GM12878 (cell line): ENCODE measurements at regions not wholly inside any gene's neighbourhood (a gene's known extent, or its start where the extent isn't known, plus 50 kb on each side); places are given as distances from the start of the nearest gene placed in this dataset.

Experiments
- ATAC-seq: fragments of 200-7000 bp; cut with Tn5 transposase; 3 replicates; pipeline ENCODE4 v1.9.1; 2020; ENCODE audit warnings: mild to moderate bottlenecking, moderate library complexity
- BruUV-seq: library from RNA; stranded (reverse); fragments of 400-500 nt; replicated peaks from 2 replicates; lab custom pipeline; 2021; lab: Mats Ljungman, UMichigan
- CTCF ChIA-PET: fragments of 300-600 bp; sonication (Branson Sonifier 250); formaldehyde crosslinking; extraction: SDS; loops from one replicate; lab custom pipeline; 2021; ENCODE audit warnings: inconsistent platforms; lab: Yijun Ruan, JAX
- POLR2A ChIA-PET: fragments of 350-600 bp; formaldehyde crosslinking; extraction: SDS; loops from one replicate; lab custom pipeline; 2021; ENCODE audit warnings: inconsistent platforms; lab: Charles Lee
- RAD21 ChIA-PET: fragments of 300-600 bp; sonication (Branson Sonifier 250); formaldehyde crosslinking; loops from one replicate; lab custom pipeline; 2023; ENCODE audit warnings: antibody characterized with exemption; ENCODE audit not compliant: unreplicated experiment; lab: Charles Lee
- SMC1A ChIA-PET: fragments of 300-600 bp; sonication (Branson Sonifier 250); formaldehyde crosslinking; loops from one replicate; lab custom pipeline; 2023; ENCODE audit not compliant: unreplicated experiment, uncharacterized antibody; lab: Charles Lee
- DNase-seq: peaks from one replicate; pipeline ENCODE4 v3.0.0-alpha.2; 2011; ENCODE audit warnings: low read depth, low spot score
- FAIRE-seq: peaks from 3 replicates; lab custom pipeline; 2011; peaks lifted over from hg19 to GRCh38; lab: Jason Lieb, UNC
- H2AFZ ChIP-seq: 2 replicates; pipeline ENCODE4 v1.6.0; 2011; ENCODE audit warnings: low read depth, low read length, control low read depth; ENCODE audit not compliant: control insufficient read depth
- H3K27ac ChIP-seq: 2 replicates; pipeline ENCODE4 v1.5.1; 2011; ENCODE audit warnings: control low read depth; ENCODE audit not compliant: control insufficient read depth, insufficient read depth
- H3K27me3 ChIP-seq, 2 experiments: replicated peaks in 1 of 2; 2 replicates each; pipeline versions ENCODE4 v1.6.0 to v1.6.1; 2011; ENCODE audit warnings: low read length in 1 of 2; ENCODE audit not compliant: control insufficient read depth in 2 of 2, insufficient read depth in 2 of 2
- H3K36me3 ChIP-seq, 2 experiments: 2 replicates each; pipeline ENCODE4 v1.5.1; 2011; ENCODE audit warnings: low read length in 1 of 2; ENCODE audit not compliant: control insufficient read depth in 2 of 2, insufficient read depth in 2 of 2
- H3K4me1 ChIP-seq: 2 replicates; pipeline ENCODE4 v1.6.1; 2011; ENCODE audit warnings: mild to moderate bottlenecking, low read length, moderate library complexity, mixed read lengths; ENCODE audit not compliant: control insufficient read depth, insufficient read depth
- H3K4me2 ChIP-seq: 2 replicates; pipeline ENCODE4 v1.6.0; 2011; ENCODE audit warnings: control low read depth; ENCODE audit not compliant: control insufficient read depth, insufficient read depth
- H3K4me3 ChIP-seq: fragments of 200-600 bp; sonication (generic); 2 replicates; pipeline ENCODE4 v1.5.1; 2016
- H3K79me2 ChIP-seq: 2 replicates; pipeline ENCODE4 v1.6.0; 2011; ENCODE audit warnings: low read length; ENCODE audit not compliant: control insufficient read depth, insufficient read depth
- H3K9ac ChIP-seq: 2 replicates; pipeline ENCODE4 v1.8.0; 2011; ENCODE audit warnings: low read length, control low read depth, mixed read lengths; ENCODE audit not compliant: control insufficient read depth, insufficient read depth
- H3K9me3 ChIP-seq: replicated peaks from 3 replicates; pipeline ENCODE4 v1.5.1; 2011; ENCODE audit warnings: mild to moderate bottlenecking, low read length; ENCODE audit not compliant: control insufficient read depth, insufficient read depth
- H4K20me1 ChIP-seq: 2 replicates; pipeline ENCODE4 v1.6.0; 2011; ENCODE audit not compliant: control insufficient read depth, insufficient read depth
- FOXM1 ChIP-seq: IDR thresholded peaks from 2 replicates; pipeline ENCODE4 v1.6.1; 2012; ENCODE audit warnings: low read depth, mild to moderate bottlenecking, inconsistent platforms, low read length, moderate library complexity
- KAT2A ChIP-seq: conservative IDR thresholded peaks from 2 replicates; pipeline ENCODE4 v1.6.1; 2011; ENCODE audit warnings: low read depth, low read length; ENCODE audit not compliant: control insufficient read depth
- MEF2A ChIP-seq: IDR thresholded peaks from 2 replicates; pipeline ENCODE4 v1.6.1; 2011; ENCODE audit warnings: low read depth, mild to moderate bottlenecking, low read length, moderate library complexity; ENCODE audit not compliant: insufficient read depth
- RBBP5 ChIP-seq: fragments of 200-600 bp; sonication (generic); conservative IDR thresholded peaks from 2 replicates; pipeline ENCODE4 v1.6.1; 2016
- RUNX3 ChIP-seq: IDR thresholded peaks from 2 replicates; pipeline ENCODE4 v1.6.1; 2012; ENCODE audit warnings: low read length, inconsistent platforms
- SIN3A ChIP-seq: IDR thresholded peaks from 2 replicates; pipeline ENCODE4 v1.6.1; 2012; ENCODE audit warnings: low read depth, low read length, improper control_type of control experiment
- TCF12 ChIP-seq: IDR thresholded peaks from 2 replicates; pipeline ENCODE4 v1.6.1; 2011; ENCODE audit warnings: low read depth, mild to moderate bottlenecking, low read length
- ZNF622 ChIP-seq: fragments of 450-650 bp; IDR thresholded peaks from 2 replicates; pipeline ENCODE4 v1.6.1; 2017; ENCODE audit warnings: mild to moderate bottlenecking, inconsistent platforms
- WGBS: methylation state at CpG from one replicate; pipeline ENCODE4 v1.1.6; 2016; ENCODE audit warnings: low lambda C conversion rate; ENCODE audit not compliant: insufficient replicate concordance, insufficient coverage; ENCODE audit errors: missing lambda C conversion rate; 5-methylcytosine and 5-hydroxymethylcytosine counted together
- in situ Hi-C: fragments of 300-500 bp; cut with MboI; formaldehyde crosslinking; loops from 9 replicates; pipeline ENCODE4 v1.14.3; 2018; ENCODE audit warnings: mixed read lengths
- intact Hi-C: fragments of 100-400 bp; cut with micrococcal nuclease; formaldehyde crosslinking; loops from one replicate; pipeline ENCODE4 v1.14.2; 2022; ENCODE audit not compliant: unreplicated experiment
- TF ChIP-seq, protein P1 (sequence below): fragments of 150-350 bp; IDR thresholded peaks from 2 replicates; pipeline ENCODE4 v1.6.1; 2016; ENCODE audit warnings: low read depth, low read length
- TF ChIP-seq, protein P2 (sequence below): fragments of 450-650 bp; IDR thresholded peaks from 2 replicates; pipeline ENCODE4 v1.6.1; 2017; ENCODE audit warnings: mild to moderate bottlenecking, moderate library complexity

DNA sequence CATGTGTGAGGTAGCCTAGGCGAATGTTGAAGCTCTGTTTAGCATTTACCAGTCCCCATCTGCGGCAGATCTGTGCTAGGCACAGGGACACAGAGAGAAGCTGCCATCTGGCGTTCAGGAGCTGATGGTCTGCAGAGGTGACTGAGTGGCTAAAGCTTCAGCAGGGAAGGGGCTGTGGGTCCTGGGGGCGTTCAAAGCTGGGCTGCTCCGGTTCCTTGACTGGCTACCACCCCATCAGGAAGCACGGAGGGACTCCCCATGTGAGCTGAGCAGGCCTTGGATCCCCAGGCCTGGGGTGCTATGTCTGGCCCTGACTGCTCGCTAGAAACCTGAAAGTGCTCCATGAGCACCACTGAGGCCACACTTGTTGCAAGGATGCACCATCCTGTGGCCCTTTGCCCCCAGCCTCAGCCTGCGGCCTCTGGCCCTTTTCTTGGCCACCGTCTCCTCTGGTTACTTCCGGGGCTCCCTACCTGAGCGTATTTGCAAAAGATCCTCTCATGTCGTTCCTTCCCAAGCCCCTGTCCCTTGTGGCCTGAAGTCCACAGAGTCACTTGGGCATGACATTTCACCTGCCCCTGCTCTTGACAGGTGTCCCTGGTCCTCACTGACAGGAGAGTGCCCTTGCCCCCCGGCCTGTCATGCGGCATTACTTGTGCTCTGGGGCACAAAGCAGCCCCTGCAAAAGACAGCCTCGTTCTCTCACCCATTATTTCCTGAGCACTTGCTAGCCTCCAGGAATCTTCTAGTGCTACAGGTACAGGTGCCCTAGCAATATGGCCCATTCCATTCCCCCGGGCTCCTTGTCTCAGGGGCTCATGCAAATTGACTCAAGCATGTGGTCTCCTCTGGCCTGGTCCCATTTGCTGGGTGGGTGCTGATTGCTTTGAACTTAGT lies 108.1 kb downstream of the GLRX3 start:
- no peak for FAIRE-seq
- H4K20me1 ChIP-seq, result no peaks in the 10 kb centered on the region
- no peaks in the 10 kb centered on the region for H3K9me3 ChIP-seq
- no peak for ATAC-seq
- H2AFZ ChIP-seq, result no peak overlapping the region
- in situ Hi-C loops, result no loop called here
- ChIA-PET RAD21 (no interaction called here), POLR2A (no interaction called here), CTCF (no interaction called here), SMC1A (no interaction called here)
- 26% methylated on average over 16 of the region's 16 CpGs for WGBS
- TF ChIP-seq TCF12 (no peak), SIN3A (no peak), ZNF622 (no peak)
- DNase-seq, result no peak
- intact Hi-C loops, result no loop called here
- BruUV-seq, result no TSS peak
- H3K9ac ChIP-seq, result no peak overlapping the region
- no peaks in the 10 kb centered on the region for H3K36me3 ChIP-seq
- no peaks in the 10 kb centered on the region for H3K27me3 ChIP-seq
- H3K4me1 ChIP-seq, result no peaks in the 10 kb centered on the region
- no peak overlapping the region for H3K27ac ChIP-seq
- no peak overlapping the region for H3K4me3 ChIP-seq
- no peaks in the 10 kb centered on the region for H3K79me2 ChIP-seq
- no peak overlapping the region for H3K4me2 ChIP-seq

DNA sequence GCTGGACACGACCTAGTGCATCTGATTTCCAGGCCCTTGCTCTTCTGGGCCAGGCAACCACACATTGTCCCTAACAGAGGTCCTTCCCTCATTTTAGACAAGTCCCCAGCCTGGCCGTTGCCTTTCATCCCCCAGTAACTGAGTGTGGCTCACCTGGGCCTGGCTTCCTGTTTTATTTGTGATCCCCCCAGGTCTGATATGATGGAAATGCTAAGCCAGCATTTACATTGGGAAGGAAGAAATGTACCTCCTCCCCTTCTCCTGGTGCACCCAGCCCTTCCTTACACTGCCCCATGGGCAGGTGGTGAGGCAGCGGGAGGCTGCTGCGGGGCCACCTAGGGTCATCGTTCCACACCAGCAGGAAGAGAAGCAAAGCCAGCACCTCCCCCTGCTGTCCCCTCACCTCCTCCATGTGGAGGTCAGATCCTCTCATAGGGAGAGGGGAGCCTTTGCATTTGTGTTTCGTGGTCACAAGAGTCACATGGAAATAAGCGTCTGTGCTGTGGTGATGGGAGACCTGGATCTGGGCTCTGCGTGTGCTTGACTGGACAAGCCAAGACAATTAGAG lies 108.8 kb downstream of the GLRX3 start:
- Histone ChIP-seq H3K27me3 (no peaks in the 10 kb centered on the region), H3K4me3 (no peak overlapping the region), H3K27ac (no peak overlapping the region), H3K36me3 (no peaks in the 10 kb centered on the region), H3K4me1 (no peaks in the 10 kb centered on the region), H2AFZ (no peak overlapping the region), H4K20me1 (no peaks in the 10 kb centered on the region), H3K4me2 (no peak overlapping the region), H3K9me3 (no peaks in the 10 kb centered on the region), H3K9ac (no peak overlapping the region), H3K79me2 (no peaks in the 10 kb centered on the region)
- intact Hi-C loops, result no loop called here
- POLR2A ChIA-PET, result no interaction called here
- no TSS peak for BruUV-seq
- WGBS, result 49% methylated on average over 8 of the region's 8 CpGs
- no peak for ATAC-seq
- SMC1A ChIA-PET, result no interaction called here
- CTCF ChIA-PET, result no interaction called here
- no peak for FAIRE-seq
- RAD21 ChIA-PET, result no interaction called here
- no peak for DNase-seq
- in situ Hi-C loops, result no loop called here
- TF ChIP-seq FOXM1 (no peak), RUNX3 (no peak), RBBP5 (no peak), KAT2A (no peak), MEF2A (no peak)
- TF ChIP-seq, protein P1, sequence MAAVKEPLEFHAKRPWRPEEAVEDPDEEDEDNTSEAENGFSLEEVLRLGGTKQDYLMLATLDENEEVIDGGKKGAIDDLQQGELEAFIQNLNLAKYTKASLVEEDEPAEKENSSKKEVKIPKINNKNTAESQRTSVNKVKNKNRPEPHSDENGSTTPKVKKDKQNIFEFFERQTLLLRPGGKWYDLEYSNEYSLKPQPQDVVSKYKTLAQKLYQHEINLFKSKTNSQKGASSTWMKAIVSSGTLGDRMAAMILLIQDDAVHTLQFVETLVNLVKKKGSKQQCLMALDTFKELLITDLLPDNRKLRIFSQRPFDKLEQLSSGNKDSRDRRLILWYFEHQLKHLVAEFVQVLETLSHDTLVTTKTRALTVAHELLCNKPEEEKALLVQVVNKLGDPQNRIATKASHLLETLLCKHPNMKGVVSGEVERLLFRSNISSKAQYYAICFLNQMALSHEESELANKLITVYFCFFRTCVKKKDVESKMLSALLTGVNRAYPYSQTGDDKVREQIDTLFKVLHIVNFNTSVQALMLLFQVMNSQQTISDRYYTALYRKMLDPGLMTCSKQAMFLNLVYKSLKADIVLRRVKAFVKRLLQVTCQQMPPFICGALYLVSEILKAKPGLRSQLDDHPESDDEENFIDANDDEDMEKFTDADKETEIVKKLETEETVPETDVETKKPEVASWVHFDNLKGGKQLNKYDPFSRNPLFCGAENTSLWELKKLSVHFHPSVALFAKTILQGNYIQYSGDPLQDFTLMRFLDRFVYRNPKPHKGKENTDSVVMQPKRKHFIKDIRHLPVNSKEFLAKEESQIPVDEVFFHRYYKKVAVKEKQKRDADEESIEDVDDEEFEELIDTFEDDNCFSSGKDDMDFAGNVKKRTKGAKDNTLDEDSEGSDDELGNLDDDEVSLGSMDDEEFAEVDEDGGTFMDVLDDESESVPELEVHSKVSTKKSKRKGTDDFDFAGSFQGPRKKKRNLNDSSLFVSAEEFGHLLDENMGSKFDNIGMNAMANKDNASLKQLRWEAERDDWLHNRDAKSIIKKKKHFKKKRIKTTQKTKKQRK, result no peak
- TF ChIP-seq, protein P2, sequence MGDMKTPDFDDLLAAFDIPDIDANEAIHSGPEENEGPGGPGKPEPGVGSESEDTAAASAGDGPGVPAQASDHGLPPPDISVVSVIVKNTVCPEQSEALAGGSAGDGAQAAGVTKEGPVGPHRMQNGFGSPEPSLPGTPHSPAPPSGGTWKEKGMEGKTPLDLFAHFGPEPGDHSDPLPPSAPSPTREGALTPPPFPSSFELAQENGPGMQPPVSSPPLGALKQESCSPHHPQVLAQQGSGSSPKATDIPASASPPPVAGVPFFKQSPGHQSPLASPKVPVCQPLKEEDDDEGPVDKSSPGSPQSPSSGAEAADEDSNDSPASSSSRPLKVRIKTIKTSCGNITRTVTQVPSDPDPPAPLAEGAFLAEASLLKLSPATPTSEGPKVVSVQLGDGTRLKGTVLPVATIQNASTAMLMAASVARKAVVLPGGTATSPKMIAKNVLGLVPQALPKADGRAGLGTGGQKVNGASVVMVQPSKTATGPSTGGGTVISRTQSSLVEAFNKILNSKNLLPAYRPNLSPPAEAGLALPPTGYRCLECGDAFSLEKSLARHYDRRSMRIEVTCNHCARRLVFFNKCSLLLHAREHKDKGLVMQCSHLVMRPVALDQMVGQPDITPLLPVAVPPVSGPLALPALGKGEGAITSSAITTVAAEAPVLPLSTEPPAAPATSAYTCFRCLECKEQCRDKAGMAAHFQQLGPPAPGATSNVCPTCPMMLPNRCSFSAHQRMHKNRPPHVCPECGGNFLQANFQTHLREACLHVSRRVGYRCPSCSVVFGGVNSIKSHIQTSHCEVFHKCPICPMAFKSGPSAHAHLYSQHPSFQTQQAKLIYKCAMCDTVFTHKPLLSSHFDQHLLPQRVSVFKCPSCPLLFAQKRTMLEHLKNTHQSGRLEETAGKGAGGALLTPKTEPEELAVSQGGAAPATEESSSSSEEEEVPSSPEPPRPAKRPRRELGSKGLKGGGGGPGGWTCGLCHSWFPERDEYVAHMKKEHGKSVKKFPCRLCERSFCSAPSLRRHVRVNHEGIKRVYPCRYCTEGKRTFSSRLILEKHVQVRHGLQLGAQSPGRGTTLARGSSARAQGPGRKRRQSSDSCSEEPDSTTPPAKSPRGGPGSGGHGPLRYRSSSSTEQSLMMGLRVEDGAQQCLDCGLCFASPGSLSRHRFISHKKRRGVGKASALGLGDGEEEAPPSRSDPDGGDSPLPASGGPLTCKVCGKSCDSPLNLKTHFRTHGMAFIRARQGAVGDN, result no peak
